Large intestine (tissue), 3 donors: ENCODE measurements at regions not wholly inside any gene's neighbourhood (a gene's known extent, or its start where the extent isn't known, plus 50 kb on each side); places are given as distances from the start of the nearest gene placed in this dataset.

Experiments used
- DNase-seq, 2 donors: peaks; one replicate each; pipeline versions ENCODE4 v3.0.0 to v3.0.0-alpha.2; 2013
- H3K27ac ChIP-seq: one replicate; pipeline ENCODE4 v1.5.1; 2013; ENCODE audit warnings: low read length
- H3K27me3 ChIP-seq: 2 replicates; pipeline ENCODE4 v1.6.1; 2013; ENCODE audit warnings: low read length; ENCODE audit not compliant: control insufficient read depth, insufficient read depth
- H3K36me3 ChIP-seq: 2 replicates; pipeline ENCODE4 v1.6.1; 2013; ENCODE audit warnings: low read length; ENCODE audit not compliant: control insufficient read depth, insufficient read depth
- H3K4me1 ChIP-seq: one replicate; pipeline ENCODE4 v1.6.1; 2013; ENCODE audit warnings: low read length; ENCODE audit not compliant: control insufficient read depth, insufficient read depth
- H3K4me3 ChIP-seq: one replicate; pipeline ENCODE4 v1.5.1; 2013; ENCODE audit warnings: low read length
- H3K9me3 ChIP-seq: one replicate; pipeline ENCODE4 v1.6.1; 2013; ENCODE audit warnings: mild to moderate bottlenecking, low read depth, low read length, moderate library complexity; ENCODE audit not compliant: control insufficient read depth
- WGBS: methylation state at CpG from one replicate; pipeline ENCODE4 v1.1.5; 2013; ENCODE audit warnings: low lambda C conversion rate; ENCODE audit not compliant: insufficient coverage; 5-methylcytosine and 5-hydroxymethylcytosine counted together

- H3K36me3 ChIP-seq = no peaks in the 10 kb centered on the region
- 48% methylated on average over 3 of the region's 3 CpGs for WGBS
- no peak overlapping the region for H3K27ac ChIP-seq
- H3K4me3 ChIP-seq = no peak overlapping the region
- DNase-seq = no peak
- no peaks in the 10 kb centered on the region for H3K4me1 ChIP-seq
- no peaks in the 10 kb centered on the region for H3K9me3 ChIP-seq
- no peaks in the 10 kb centered on the region for H3K27me3 ChIP-seq
Observed at GRCh38 chr3:187618722-187619121, 51.5 kb downstream of the SST start.

GRCh38 chr3:187617213-187617612, 53.0 kb downstream of the SST start:
- Histone ChIP-seq H3K27ac (no peak overlapping the region), H3K4me1 (no peaks in the 10 kb centered on the region), H3K4me3 (no peak overlapping the region), H3K36me3 (no peaks in the 10 kb centered on the region), H3K27me3 (no peaks in the 10 kb centered on the region), H3K9me3 (no peaks in the 10 kb centered on the region)
- no peak for DNase-seq
- 82% methylated on average over 2 of the region's 8 CpGs for WGBS

GRCh38 chr3:187616307-187616972, 53.8 kb downstream of the SST start:
- Histone ChIP-seq H3K9me3 (no peaks in the 10 kb centered on the region), H3K4me3 (no peak overlapping the region), H3K36me3 (no peaks in the 10 kb centered on the region), H3K27ac (no peak overlapping the region), H3K4me1 (no peaks in the 10 kb centered on the region), H3K27me3 (no peaks in the 10 kb centered on the region)
- WGBS = 100% methylated on average over 1 of the region's 4 CpGs
- no peak for DNase-seq

GRCh38 chr3:187615630-187616029, 54.6 kb downstream of the SST start:
- no peaks in the 10 kb centered on the region for H3K9me3 ChIP-seq
- no peak overlapping the region for H3K4me3 ChIP-seq
- no peaks in the 10 kb centered on the region for H3K36me3 ChIP-seq
- no peak overlapping the region for H3K27ac ChIP-seq
- H3K4me1 ChIP-seq = no peaks in the 10 kb centered on the region
- H3K27me3 ChIP-seq = no peaks in the 10 kb centered on the region
- 100% methylated on average over 1 of the region's 3 CpGs for WGBS
- no peak for DNase-seq

- H3K4me3 ChIP-seq = no peak overlapping the region
- H3K9me3 ChIP-seq = no peaks in the 10 kb centered on the region
- no peak overlapping the region for H3K27ac ChIP-seq
- H3K27me3 ChIP-seq = no peaks in the 10 kb centered on the region
- DNase-seq = no peak
- 80% methylated on average over 1 of the region's 1 CpG for WGBS
- H3K36me3 ChIP-seq = no peaks in the 10 kb centered on the region
- no peaks in the 10 kb centered on the region for H3K4me1 ChIP-seq
Observed at GRCh38 chr3:187612656-187613055, 57.5 kb downstream of the SST start.

GRCh38 chr3:187610981-187611511, 59.1 kb downstream of the SST start:
- Histone ChIP-seq H3K36me3 (no peaks in the 10 kb centered on the region), H3K27ac (no peak overlapping the region), H3K27me3 (no peaks in the 10 kb centered on the region), H3K9me3 (no peaks in the 10 kb centered on the region), H3K4me3 (no peak overlapping the region), H3K4me1 (no peaks in the 10 kb centered on the region)
- no CpG with 5 or more reads among the region's 1 CpG for WGBS
- no peak for DNase-seq

GRCh38 chr3:187594272-187594671, 75.9 kb downstream of the SST start:
- H3K4me1 ChIP-seq = no peaks in the 10 kb centered on the region
- 80% methylated on average over 1 of the region's 2 CpGs for WGBS
- H3K9me3 ChIP-seq = no peaks in the 10 kb centered on the region
- H3K27me3 ChIP-seq = peaks cover 2% of the 10 kb centered on the region
- no peak overlapping the region for H3K4me3 ChIP-seq
- no peak overlapping the region for H3K27ac ChIP-seq
- H3K36me3 ChIP-seq = no peaks in the 10 kb centered on the region
- DNase-seq = no peak

- no peak overlapping the region for H3K27ac ChIP-seq
- H3K27me3 ChIP-seq = peaks cover 2% of the 10 kb centered on the region
- DNase-seq = no peak
- H3K36me3 ChIP-seq = no peaks in the 10 kb centered on the region
- no CpG with 5 or more reads among the region's 5 CpGs for WGBS
- no peak overlapping the region for H3K4me3 ChIP-seq
- no peaks in the 10 kb centered on the region for H3K9me3 ChIP-seq
- no peaks in the 10 kb centered on the region for H3K4me1 ChIP-seq
Observed at GRCh38 chr3:187593451-187593850, 76.7 kb downstream of the SST start.

GRCh38 chr3:187590861-187591576, 79.2 kb downstream of the SST start:
- H3K9me3 ChIP-seq = no peaks in the 10 kb centered on the region
- 100% methylated on average over 1 of the region's 10 CpGs for WGBS
- H3K27ac ChIP-seq = no peak overlapping the region
- no peaks in the 10 kb centered on the region for H3K27me3 ChIP-seq
- H3K4me3 ChIP-seq = no peak overlapping the region
- DNase-seq = no peak
- no peaks in the 10 kb centered on the region for H3K36me3 ChIP-seq
- H3K4me1 ChIP-seq = no peaks in the 10 kb centered on the region

GRCh38 chr3:187587076-187587475, 83.1 kb downstream of the SST start:
- H3K36me3 ChIP-seq = no peaks in the 10 kb centered on the region
- WGBS = no CpG with 5 or more reads among the region's 4 CpGs
- no peak overlapping the region for H3K27ac ChIP-seq

GRCh38 chr3:187586226-187586625, 84.0 kb downstream of the SST start:
- Histone ChIP-seq H3K4me3 (no peak overlapping the region), H3K36me3 (no peaks in the 10 kb centered on the region), H3K4me1 (no peaks in the 10 kb centered on the region), H3K27me3 (no peaks in the 10 kb centered on the region), H3K27ac (no peak overlapping the region), H3K9me3 (no peaks in the 10 kb centered on the region)
- DNase-seq = no peak

More at GRCh38 chr3:187587076-187587475, 83.1 kb downstream of the SST start:
- no peaks in the 10 kb centered on the region for H3K27me3 ChIP-seq
- no peak for DNase-seq
- no peak overlapping the region for H3K4me3 ChIP-seq
- no peaks in the 10 kb centered on the region for H3K9me3 ChIP-seq
- no peaks in the 10 kb centered on the region for H3K4me1 ChIP-seq
